Stimulated activated CD4-positive, alpha-beta T cell treated with anti-CD3 and anti-CD28 coated beads, Interleukin-12 subunit alpha, Interleukin-12 subunit beta, amount 100 ng/mL, for 4 hours (primary cell): ENCODE measurements at regions not wholly inside any gene's neighbourhood (a gene's known extent, or its start where the extent isn't known, plus 50 kb on each side); places are given as distances from the start of the nearest gene placed in this dataset.
"Not testable (repeated sequence)": the region's sequence is repeated elsewhere in the genome, so short reads cannot be mapped to it uniquely, and the experiment has no call there.

Experiments used
- DNase-seq: peaks from one replicate; pipeline ENCODE4 v3.0.0-alpha.2; 2020

DNA sequence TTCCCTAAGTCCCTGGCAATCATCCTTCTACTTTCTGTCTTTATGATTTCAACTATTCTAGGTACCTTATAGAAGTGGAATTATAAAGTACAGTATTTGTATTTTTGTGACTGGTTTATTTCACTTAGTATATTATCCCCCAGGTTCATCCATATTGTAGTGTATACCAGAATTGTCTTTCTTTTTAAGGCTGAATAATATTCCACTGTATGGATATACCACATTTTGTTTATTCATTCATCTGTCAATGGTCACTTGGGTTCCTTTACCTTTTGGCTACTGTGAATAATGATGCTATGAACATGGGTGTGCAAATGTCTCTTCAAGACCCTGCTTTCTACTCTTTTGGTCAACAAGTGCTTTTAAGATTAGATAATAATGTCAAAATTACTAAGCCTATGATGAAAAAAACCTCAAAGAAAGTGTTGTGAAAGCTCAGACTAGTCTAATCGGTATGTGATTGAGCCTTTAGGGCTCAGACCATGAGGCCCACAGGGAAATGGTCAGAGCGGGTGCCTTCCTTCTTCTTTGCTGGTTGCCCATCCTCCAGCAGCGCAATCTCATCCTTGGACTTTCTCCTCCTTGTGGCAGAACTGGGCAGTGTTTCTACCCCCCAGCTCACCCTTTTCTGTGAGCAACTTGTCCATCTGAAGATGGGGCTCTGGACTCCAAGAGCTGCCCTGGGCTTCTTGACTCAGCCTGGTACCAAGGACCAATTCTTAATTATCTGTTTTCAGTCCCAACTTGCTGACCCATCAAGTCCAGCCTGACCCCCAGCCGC lies 105.4 kb downstream of the TTC8 start:
- no peak for DNase-seq

DNA sequence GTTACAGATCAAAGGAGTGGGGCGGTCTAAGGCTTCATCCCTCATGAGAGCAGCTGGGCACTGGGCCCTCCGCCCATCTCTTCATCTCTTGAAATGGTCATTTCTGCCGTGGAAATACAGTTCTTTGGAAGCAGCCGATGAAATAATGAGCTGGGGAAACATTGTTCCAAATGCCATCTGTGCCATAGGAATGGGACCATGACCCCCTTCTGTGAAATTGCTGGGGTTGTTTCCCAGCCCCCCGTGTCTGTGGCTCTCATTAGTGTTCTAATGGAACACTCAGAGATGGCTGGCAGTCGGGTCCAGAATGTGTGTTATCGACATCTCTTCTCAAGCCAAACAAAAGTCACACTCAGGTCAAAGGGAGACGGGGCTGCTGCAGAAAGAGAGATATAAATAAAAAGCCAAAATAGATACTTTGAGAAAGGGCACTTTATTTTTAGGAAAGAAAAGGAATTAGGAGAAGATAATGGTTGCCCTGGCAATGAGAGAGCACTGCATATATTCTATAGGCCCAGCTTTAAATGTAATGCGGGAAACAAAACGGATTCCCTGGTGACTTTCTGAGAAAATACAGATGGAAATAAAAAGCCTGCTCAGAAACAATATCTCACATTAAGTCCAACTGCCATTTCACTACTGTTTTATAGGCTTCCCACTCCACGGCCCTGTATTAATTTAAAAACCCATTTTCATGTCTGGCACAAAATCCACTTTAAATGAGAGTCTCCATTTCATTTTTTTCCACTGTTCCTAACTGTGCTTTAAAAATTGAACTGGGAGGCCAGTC lies 107.1 kb downstream of the TTC8 start:
- no peak for DNase-seq

- no peak for DNase-seq
Measured at GRCh38 chr14:88933191-88933590, 108.7 kb downstream of the TTC8 start.

DNA sequence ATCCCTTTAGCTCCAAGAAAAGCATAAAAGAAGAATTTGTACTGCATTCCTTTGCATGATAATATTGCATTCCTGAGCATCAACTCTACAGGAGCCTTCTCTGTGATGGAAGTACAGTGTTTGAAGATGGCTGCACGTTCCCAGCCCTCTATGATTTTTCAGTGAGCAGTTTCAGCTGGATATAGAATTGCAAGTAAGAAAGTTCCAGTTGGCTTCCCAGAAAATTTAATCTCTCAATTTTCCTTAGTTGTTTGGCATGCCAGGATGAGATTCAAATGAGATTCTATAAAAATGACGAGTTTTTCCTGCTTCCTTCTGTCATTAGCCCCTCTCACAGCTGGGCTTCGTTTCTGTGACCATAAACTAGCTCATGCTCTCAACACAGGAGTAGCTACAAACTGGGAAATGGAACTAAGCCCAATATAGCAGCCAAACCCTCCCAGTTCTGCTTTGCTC lies 109.9 kb downstream of the TTC8 start:
- DNase-seq, result no peak

DNA sequence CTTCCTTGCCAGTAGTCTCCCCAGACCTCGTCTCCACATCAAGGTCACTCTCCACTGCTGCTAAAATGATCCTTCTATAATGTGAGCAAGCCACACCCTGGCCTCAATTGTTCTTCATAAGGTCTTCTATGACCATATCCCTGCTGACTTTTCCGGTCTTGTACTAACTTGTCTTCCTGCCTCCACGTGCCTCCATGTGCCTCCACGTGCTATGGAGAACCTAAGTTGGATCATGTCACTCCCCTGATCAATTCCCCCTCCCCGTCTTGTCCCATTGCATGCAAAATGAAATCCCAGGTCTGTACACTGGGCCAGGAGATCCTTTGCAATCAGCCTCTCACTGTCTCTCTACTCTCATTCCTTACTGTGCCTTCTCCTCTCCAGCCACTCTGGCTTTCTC lies 110.6 kb downstream of the TTC8 start:
- no peak for DNase-seq

GRCh38 chr14:88937706-88938105 lies 113.3 kb downstream of the TTC8 start:
- DNase-seq, result no peak

DNA sequence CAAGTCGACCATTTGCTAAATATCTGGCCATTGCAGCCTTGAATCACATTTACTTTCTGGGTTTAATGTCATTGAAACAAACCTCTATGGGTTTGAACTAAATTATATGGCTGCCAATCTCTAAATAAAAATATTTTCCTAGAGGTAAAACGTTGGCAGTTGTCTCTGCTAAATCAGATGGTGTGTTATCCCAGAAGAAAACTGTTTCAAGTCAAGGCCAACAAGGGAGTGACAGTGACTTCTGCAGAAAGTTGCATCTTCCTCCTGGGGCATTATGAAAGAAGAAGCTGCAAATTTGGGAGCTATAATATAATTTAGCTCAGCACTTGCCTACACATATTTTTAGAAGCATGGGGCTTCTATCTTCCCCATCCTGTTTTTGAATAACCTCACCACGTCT lies 116.2 kb downstream of the TTC8 start:
- no peak for DNase-seq

- DNase-seq, result no peak
Measured at GRCh38 chr14:88941414-88941813, 117.0 kb downstream of the TTC8 start.

DNA sequence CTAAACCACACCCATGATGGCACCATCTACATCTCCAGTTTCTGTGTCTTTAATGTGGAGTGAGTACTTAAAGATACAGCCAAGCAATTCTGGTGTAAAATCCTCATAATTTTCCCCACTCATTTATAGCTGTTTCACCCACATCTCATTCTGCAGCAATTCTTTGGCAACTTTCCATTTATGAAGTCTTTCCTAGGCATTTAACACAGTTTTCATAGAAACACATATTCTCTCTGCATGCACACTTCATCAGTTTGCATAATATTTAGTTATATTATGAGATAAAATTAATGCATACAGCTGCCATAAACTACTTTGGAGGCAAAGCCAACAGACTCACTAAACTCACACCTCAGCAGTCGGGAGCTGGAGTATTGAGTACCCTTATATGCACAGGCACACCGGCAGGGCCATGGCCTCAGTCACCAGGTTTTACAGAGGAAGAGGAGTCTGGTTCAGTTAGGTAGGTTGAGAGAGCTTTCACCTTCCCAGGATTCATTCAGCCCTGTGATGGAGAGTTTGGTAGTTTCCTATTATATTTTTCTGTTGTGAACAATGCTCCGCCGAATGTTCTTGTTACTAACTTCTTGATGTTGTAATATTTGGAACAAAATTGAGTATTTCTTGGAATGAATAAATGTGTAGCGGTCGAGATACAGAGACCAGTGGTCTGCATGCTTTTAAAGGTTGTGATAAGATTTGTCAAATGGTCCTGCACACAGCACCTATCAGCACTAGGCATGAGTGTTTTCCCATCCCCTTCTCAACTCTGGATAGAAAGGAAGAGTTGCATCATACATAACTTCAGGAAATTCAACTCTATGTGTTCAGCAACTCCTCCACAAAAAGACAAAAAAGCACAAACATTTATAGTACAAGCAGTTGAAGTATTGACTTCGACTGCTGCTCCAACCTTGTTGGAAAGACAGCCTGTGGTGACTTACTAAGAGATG lies 123.5 kb downstream of the TTC8 start:
- no peak for DNase-seq

- DNase-seq, result no peak
Measured at GRCh38 chr14:88950069-88950468, 125.6 kb downstream of the TTC8 start.

DNA sequence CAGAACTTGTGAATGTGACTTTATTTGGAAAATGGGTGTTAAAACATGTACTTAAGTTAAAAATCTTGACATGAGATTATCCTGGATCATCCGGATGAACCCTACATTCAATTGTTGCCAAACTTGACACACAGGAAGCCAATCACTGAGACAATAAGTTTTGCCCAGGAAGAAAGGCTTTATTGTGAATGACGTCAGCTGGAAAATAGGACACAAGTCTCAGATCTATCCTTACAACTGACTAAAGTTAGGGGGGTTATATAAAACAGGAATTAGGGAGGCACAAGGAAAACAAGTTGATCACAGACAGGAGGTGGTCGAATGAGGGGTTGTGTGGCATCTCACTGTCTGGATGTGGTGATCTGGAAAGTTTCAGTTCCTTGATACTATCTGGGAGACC lies 126.9 kb downstream of the TTC8 start:
- no peak for DNase-seq

- no peak for DNase-seq
Measured at GRCh38 chr14:88952901-88953300, 128.4 kb downstream of the TTC8 start.

DNA sequence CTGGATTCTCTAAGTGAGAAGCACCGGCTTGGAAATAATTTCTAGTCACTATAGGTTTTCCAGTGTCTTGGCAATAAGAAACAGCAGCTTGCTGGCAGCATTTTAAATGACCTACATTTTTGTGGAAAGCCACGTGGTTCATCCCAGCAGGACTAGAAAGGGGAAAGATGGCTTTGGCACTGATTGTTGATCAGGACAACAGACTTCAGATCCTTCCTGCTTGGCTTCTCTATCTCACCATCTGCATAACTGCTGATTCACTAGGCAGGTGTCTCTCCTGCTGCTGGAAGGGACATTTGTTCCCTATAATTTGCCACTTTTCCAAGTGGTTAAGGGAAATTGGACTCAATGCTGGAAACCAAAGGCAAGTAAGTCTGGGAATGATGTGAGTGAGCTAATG lies 131.0 kb downstream of the TTC8 start:
- no peak for DNase-seq

DNA sequence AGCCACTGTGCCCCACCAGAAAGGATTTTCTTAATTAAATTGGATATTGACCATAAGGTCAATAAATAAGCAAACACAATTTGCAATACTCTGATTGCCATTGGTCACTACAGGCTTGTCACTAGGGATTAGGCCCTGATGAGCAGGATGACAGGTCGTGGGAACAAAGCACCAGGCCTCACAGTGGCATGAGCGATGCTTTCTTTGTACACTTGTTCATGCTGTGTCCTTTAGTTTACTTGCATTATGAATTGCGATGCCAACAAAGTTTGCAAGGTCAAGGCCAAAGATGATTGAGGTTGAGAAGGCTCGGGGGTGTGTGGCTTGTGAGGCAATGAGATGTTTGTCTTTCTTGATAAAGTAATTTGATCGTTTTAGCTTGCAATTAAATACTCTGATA lies 136.0 kb downstream of the TTC8 start:
- no peak for DNase-seq

- no peak for DNase-seq
Measured at GRCh38 chr14:88961214-88961613, 136.8 kb downstream of the TTC8 start.

GRCh38 chr14:88962356-88962755 lies 137.9 kb downstream of the TTC8 start:
- no peak for DNase-seq

- DNase-seq, result no peak
Measured at GRCh38 chr14:88967299-88967698, 142.8 kb downstream of the TTC8 start.

DNA sequence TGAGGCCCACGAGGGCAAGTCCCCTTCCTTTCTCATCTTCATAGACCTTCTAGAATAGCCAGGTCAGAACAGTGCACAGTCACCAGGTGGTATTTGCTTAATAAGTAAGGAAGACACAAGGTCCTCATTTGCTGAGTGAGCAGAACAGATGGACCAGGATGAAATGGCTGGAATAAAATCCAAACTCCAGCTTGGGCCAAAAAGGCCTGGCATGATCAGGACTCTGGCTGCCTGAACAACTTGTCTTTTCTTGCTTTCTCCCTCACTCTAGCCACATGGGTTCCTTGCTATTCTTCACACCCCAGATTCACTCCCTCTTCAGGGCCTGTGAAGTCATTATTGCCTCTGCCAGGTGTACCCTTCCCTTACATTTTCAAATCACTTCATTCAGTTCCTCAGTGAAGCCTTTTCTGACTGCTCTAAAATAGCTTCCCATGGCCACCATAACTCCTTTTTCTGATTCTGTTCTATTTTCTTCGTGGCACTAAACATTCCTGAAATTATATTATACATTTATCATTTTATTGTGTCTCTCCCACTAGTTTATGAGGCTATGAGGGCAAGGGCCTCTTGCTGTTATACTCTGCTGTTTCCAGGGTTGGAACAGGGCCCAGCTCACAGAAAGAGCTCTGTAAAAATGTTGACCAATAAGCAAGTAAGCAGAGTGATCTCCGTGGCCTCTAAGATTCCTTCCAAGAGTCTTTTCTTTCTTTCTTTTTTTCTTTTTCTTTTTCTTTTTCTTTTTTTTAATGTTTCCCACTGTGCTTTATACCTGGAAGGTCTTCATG lies 150.8 kb downstream of the TTC8 start:
- DNase-seq, result no peak

DNA sequence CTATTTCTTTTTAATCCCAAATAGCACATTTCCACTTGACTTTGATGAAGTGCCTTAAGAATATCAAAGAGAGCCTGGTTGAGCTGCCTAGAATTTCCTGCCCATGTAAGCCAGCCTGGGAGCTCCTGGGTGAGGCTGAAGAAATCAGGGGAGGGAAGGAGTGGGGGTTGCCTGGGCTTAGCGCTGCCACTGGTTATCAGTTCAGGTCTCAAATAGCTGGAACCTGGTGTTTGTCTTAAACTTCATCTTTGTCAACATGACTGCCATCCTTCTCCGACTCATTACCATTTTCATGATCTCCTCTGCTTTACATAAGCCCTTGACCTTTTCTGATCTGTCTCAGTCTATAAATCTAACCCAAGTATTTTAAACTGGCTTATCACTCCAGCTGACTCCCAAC lies 151.5 kb downstream of the TTC8 start:
- DNase-seq, result no peak

DNA sequence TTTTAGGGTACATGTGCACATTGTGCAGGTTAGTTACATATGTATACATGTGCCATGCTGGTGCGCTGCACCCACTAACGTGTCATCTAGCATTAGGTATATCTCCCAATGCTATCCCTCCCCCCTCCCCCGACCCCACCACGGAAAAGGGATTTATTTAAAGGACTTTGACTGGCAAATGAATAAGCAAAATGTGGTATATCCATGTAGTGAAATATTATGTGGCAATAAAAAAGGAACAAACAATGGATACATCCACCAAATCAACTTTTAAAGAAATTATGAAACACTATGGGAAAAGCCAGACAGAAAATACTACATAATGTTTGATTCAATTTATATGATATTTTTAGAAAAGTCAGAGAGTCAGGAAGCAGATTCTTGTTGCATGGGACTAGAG lies 156.5 kb downstream of the TTC8 start:
- DNase-seq, result not testable (repeated sequence)

GRCh38 chr14:88981948-88982347 lies 157.5 kb downstream of the TTC8 start:
- DNase-seq, result no peak

GRCh38 chr14:88983755-88984154 lies 159.3 kb downstream of the TTC8 start:
- DNase-seq, result no peak
